A673 (cell line): ENCODE measurements at regions not wholly inside any gene's neighbourhood (a gene's known extent, or its start where the extent isn't known, plus 50 kb on each side); places are given as distances from the start of the nearest gene placed in this dataset.

ENCODE experiments used
- BruUV-seq: library from RNA; stranded (reverse); fragments of 400-500 nt; replicated peaks from 2 replicates; lab custom pipeline; 2021; lab: Mats Ljungman, UMichigan
- CTCF ChIA-PET: fragments of 300-600 bp; sonication (Branson Sonifier 250); formaldehyde crosslinking; loops from one replicate; lab custom pipeline; 2022; ENCODE audit warnings: antibody characterized with exemption; lab: Charles Lee
- POLR2A ChIA-PET: fragments of 300-600 bp; sonication (Branson Sonifier 250); formaldehyde crosslinking; loops from one replicate; lab custom pipeline; 2022; ENCODE audit warnings: antibody characterized with exemption; ENCODE audit not compliant: low non-redundant PET; lab: Charles Lee
- DNase-seq: peaks from one replicate; pipeline ENCODE4 v3.0.0-alpha.2; 2015; ENCODE audit warnings: low spot score
- H3K27ac ChIP-seq: fragments of 200-600 bp; sonication (generic); 2 replicates; pipeline ENCODE4 v1.5.1; 2016; ENCODE audit warnings: mixed run types, low read depth, mild to moderate bottlenecking, mixed read lengths, antibody characterized with exemption, low read length; ENCODE audit not compliant: poor library complexity, severe bottlenecking
- H3K27me3 ChIP-seq: fragments of 200-600 bp; sonication (generic); replicated peaks from 2 replicates; pipeline ENCODE4 v1.6.1; 2017; ENCODE audit warnings: mixed run types, low read depth, mild to moderate bottlenecking, mixed read lengths, antibody characterized with exemption, low read length; ENCODE audit not compliant: insufficient read depth, poor library complexity
- H3K36me3 ChIP-seq: fragments of 200-600 bp; sonication (generic); 2 replicates; pipeline ENCODE4 v1.6.1; 2016; ENCODE audit warnings: mixed run types, mild to moderate bottlenecking, mixed read lengths, antibody characterized with exemption, low read length; ENCODE audit not compliant: insufficient read depth, poor library complexity, severe bottlenecking
- H3K4me1 ChIP-seq: fragments of 200-600 bp; sonication (generic); 2 replicates; pipeline ENCODE4 v1.6.1; 2017; ENCODE audit warnings: mixed run types, mild to moderate bottlenecking, mixed read lengths, antibody characterized with exemption, low read length; ENCODE audit not compliant: insufficient read depth, poor library complexity, severe bottlenecking
- H3K4me3 ChIP-seq: fragments of 200-600 bp; sonication (generic); 2 replicates; pipeline ENCODE4 v1.5.1; 2016; ENCODE audit warnings: low read depth, mixed run types, mild to moderate bottlenecking, mixed read lengths, low read length; ENCODE audit not compliant: poor library complexity, severe bottlenecking
- H3K9me3 ChIP-seq: fragments of 200-600 bp; sonication (generic); 2 replicates; pipeline ENCODE4 v1.6.1; 2016; ENCODE audit warnings: mixed run types, low read depth, mild to moderate bottlenecking, mixed read lengths, antibody characterized with exemption, low read length; ENCODE audit not compliant: poor library complexity, severe bottlenecking
- CTCF ChIP-seq: fragments of 300-800, 200-600 bp; sonication (generic); conservative IDR thresholded peaks from 2 replicates; pipeline ENCODE4 v1.5.1; 2017; ENCODE audit warnings: low read depth, mild to moderate bottlenecking, antibody characterized with exemption, low read length, moderate library complexity, mixed read lengths
- EZH2 ChIP-seq: fragments of 200-600 bp; sonication (generic); IDR thresholded peaks from 2 replicates; pipeline ENCODE4 v1.6.1; 2017; ENCODE audit warnings: borderline replicate concordance, low read depth, mild to moderate bottlenecking, mixed read lengths, antibody characterized with exemption, low read length; ENCODE audit not compliant: poor library complexity, severe bottlenecking
- intact Hi-C: fragments of 100-400 bp; cut with micrococcal nuclease; formaldehyde crosslinking; loops from one replicate; pipeline ENCODE4 v1.10.0; 2022; ENCODE audit not compliant: unreplicated experiment

- no peaks in the 10 kb centered on the region for H3K9me3 ChIP-seq
- intact Hi-C loops: no loop called here
- H3K4me1 ChIP-seq: no peaks in the 10 kb centered on the region
- BruUV-seq: no TSS peak
- TF ChIP-seq CTCF: no peak
- TF ChIP-seq EZH2: no peak
- ChIA-PET POLR2A (no interaction called here), CTCF (no interaction called here)
- H3K27me3 ChIP-seq: no peaks in the 10 kb centered on the region
- DNase-seq: no peak
- no peak overlapping the region for H3K27ac ChIP-seq
- H3K4me3 ChIP-seq: no peak overlapping the region
- H3K36me3 ChIP-seq: no peaks in the 10 kb centered on the region
Measured at GRCh38 chr3:189119950-189120349, 51.8 kb upstream of the TPRG1 start.

DNA sequence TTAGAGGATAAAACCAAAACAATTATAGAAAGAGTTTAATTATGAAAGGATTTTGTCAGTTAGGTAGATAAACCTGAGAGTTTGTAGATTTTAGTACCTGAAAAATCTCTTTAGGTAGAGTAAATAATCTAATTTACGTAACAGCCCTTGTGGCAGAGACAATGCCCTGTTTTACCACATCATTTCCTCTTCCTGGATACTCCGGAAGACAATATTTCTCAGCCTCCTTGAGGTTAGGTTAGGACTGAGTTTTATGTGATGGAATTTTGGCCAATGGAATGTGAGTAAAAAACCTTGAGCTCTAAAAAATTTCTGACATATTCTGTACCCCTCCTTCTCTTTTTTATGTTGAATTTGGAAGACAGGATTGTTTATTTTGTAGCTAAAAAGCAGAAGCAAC lies 50.7 kb upstream of the TPRG1 start:
- no peak overlapping the region for H3K4me3 ChIP-seq
- H3K9me3 ChIP-seq: no peaks in the 10 kb centered on the region
- no peaks in the 10 kb centered on the region for H3K4me1 ChIP-seq
- BruUV-seq: no TSS peak
- no peak for TF ChIP-seq EZH2
- TF ChIP-seq CTCF: no peak
- no peaks in the 10 kb centered on the region for H3K27me3 ChIP-seq
- H3K36me3 ChIP-seq: no peaks in the 10 kb centered on the region
- DNase-seq: no peak
- ChIA-PET POLR2A (no interaction called here), CTCF (no interaction called here)
- no peak overlapping the region for H3K27ac ChIP-seq
- intact Hi-C loops: no loop called here
